WTC11 (cell line): ENCODE measurements at regions not wholly inside any gene's neighbourhood (a gene's known extent, or its start where the extent isn't known, plus 50 kb on each side); places are given as distances from the start of the nearest gene placed in this dataset.

Source experiments
- ATAC-seq: fragments of 200-7000 bp; cut with Tn5 transposase; 2 replicates; pipeline ENCODE4 v1.10.0; 2021; ENCODE audit warnings: mild to moderate bottlenecking, moderate library complexity
- CTCF ChIA-PET: fragments of 300-600 bp; sonication (Branson Sonifier 250); formaldehyde crosslinking; loops from one replicate; lab custom pipeline; 2021; ENCODE audit warnings: antibody characterized with exemption; lab: Charles Lee
- POLR2A ChIA-PET: fragments of 350-600 bp; sonication (Branson Sonifier 250); formaldehyde crosslinking; loops from one replicate; lab custom pipeline; 2021; ENCODE audit warnings: antibody characterized with exemption; lab: Charles Lee
- DNase-seq: peaks from one replicate; pipeline ENCODE4 v3.0.0; 2021; ENCODE audit warnings: low spot score
- H3K27ac Mint-ChIP-seq: 2 replicates; pipeline ENCODE4 v1.8.0; 2021; ENCODE audit warnings: mixed read lengths
- H3K27me3 Mint-ChIP-seq: 2 replicates; pipeline ENCODE4 v1.8.0; 2021; ENCODE audit warnings: low read depth, mild to moderate bottlenecking, moderate library complexity, mixed read lengths
- H3K36me3 Mint-ChIP-seq: 2 replicates; pipeline ENCODE4 v1.8.0; 2021; ENCODE audit warnings: mixed read lengths
- H3K4me1 Mint-ChIP-seq: 2 replicates; pipeline ENCODE4 v1.8.0; 2022; ENCODE audit warnings: mixed read lengths
- H3K4me3 Mint-ChIP-seq: 2 replicates; pipeline ENCODE4 v1.8.0; 2021; ENCODE audit warnings: mild to moderate bottlenecking, moderate library complexity, mixed read lengths
- H3K9me3 Mint-ChIP-seq: 2 replicates; pipeline ENCODE4 v1.8.0; 2021; ENCODE audit warnings: mixed read lengths
- E2F5 ChIP-seq: sonication (generic); formaldehyde crosslinking; IDR thresholded peaks from 2 replicates; pipeline ENCODE4 v1.8.1; 2022; ENCODE audit warnings: mild to moderate bottlenecking, moderate library complexity, missing genetic modification reagents
- ELF4 ChIP-seq: sonication (generic); formaldehyde crosslinking; IDR thresholded peaks from 2 replicates; pipeline ENCODE4 v1.8.1; 2022; ENCODE audit warnings: low read depth, mild to moderate bottlenecking, moderate library complexity, missing genetic modification reagents
- ESRRA ChIP-seq: sonication (generic); formaldehyde crosslinking; IDR thresholded peaks from 2 replicates; pipeline ENCODE4 v1.8.1; 2022; ENCODE audit warnings: mild to moderate bottlenecking, missing genetic modification reagents, borderline replicate concordance
- HMGXB4 ChIP-seq: sonication (generic); formaldehyde crosslinking; IDR thresholded peaks from 2 replicates; pipeline ENCODE4 v1.8.1; 2023; ENCODE audit warnings: mild to moderate bottlenecking, moderate library complexity, missing genetic modification reagents
- IRF1 ChIP-seq: sonication (generic); formaldehyde crosslinking; IDR thresholded peaks from 2 replicates; pipeline ENCODE4 v1.8.0; 2023; ENCODE audit warnings: missing genetic modification reagents
- IRF2 ChIP-seq: sonication (generic); formaldehyde crosslinking; IDR thresholded peaks from 2 replicates; pipeline ENCODE4 v1.8.0; 2022; ENCODE audit warnings: low read depth, missing genetic modification reagents, borderline replicate concordance
- JAZF1 ChIP-seq: fragments of 250-450 bp; sonication (Bioruptor Pico); IDR thresholded peaks from 2 replicates; pipeline ENCODE4 v1.9.0; 2021; ENCODE audit warnings: moderate library complexity, mild to moderate bottlenecking, inconsistent platforms
- MLX ChIP-seq: sonication (generic); formaldehyde crosslinking; IDR thresholded peaks from 2 replicates; pipeline ENCODE4 v1.8.1; 2023; ENCODE audit warnings: mild to moderate bottlenecking, missing genetic modification reagents, moderate library complexity
- OVOL2 ChIP-seq: fragments of 250-450 bp; sonication (Bioruptor Pico); IDR thresholded peaks from 2 replicates; pipeline ENCODE4 v1.9.0; 2021; ENCODE audit warnings: mild to moderate bottlenecking, borderline replicate concordance
- PREB ChIP-seq: sonication (generic); formaldehyde crosslinking; IDR thresholded peaks from 2 replicates; pipeline ENCODE4 v1.8.1; 2022; ENCODE audit warnings: mild to moderate bottlenecking, missing genetic modification reagents, moderate library complexity, borderline replicate concordance
- PRRX2 ChIP-seq: fragments of 250-450 bp; sonication (Bioruptor Pico); IDR thresholded peaks from 2 replicates; pipeline ENCODE4 v1.8.0; 2021; ENCODE audit warnings: mild to moderate bottlenecking
- SMAD3 ChIP-seq: sonication (generic); formaldehyde crosslinking; IDR thresholded peaks from 2 replicates; pipeline ENCODE4 v1.8.0; 2022; ENCODE audit warnings: missing genetic modification reagents, mild to moderate bottlenecking, borderline replicate concordance
- ZNF219 ChIP-seq: sonication (generic); formaldehyde crosslinking; IDR thresholded peaks from 2 replicates; pipeline ENCODE4 v1.8.0; 2023; ENCODE audit warnings: missing genetic modification reagents, mild to moderate bottlenecking, borderline replicate concordance
- ZNF317 ChIP-seq: sonication (generic); formaldehyde crosslinking; IDR thresholded peaks from 2 replicates; pipeline ENCODE4 v1.8.1; 2023; ENCODE audit warnings: low read depth, mild to moderate bottlenecking, moderate library complexity, missing genetic modification reagents, borderline replicate concordance
- ZNF425 ChIP-seq: fragments of 250-450 bp; sonication (Bioruptor Pico); conservative IDR thresholded peaks from 2 replicates; pipeline ENCODE4 v1.9.0; 2021; ENCODE audit warnings: mild to moderate bottlenecking
- ZNF512 ChIP-seq: sonication (generic); formaldehyde crosslinking; IDR thresholded peaks from 2 replicates; pipeline ENCODE4 v1.8.1; 2022; ENCODE audit warnings: missing genetic modification reagents, borderline replicate concordance
- TF ChIP-seq, protein P1 (sequence below): fragments of 200-600 bp; IDR thresholded peaks from 2 replicates; pipeline ENCODE4 v1.8.0; 2022; ENCODE audit warnings: antibody characterized with exemption
- TF ChIP-seq, protein P2 (sequence below): sonication (generic); formaldehyde crosslinking; IDR thresholded peaks from 2 replicates; pipeline ENCODE4 v1.8.0; 2023; ENCODE audit warnings: mild to moderate bottlenecking, missing genetic modification reagents

- no peak for TF ChIP-seq IRF1 (CRISPR knock-in tag)
Observed at GRCh38 chr17:69860142-69860680, 214.8 kb upstream of the KCNJ16 start (continued).

DNA sequence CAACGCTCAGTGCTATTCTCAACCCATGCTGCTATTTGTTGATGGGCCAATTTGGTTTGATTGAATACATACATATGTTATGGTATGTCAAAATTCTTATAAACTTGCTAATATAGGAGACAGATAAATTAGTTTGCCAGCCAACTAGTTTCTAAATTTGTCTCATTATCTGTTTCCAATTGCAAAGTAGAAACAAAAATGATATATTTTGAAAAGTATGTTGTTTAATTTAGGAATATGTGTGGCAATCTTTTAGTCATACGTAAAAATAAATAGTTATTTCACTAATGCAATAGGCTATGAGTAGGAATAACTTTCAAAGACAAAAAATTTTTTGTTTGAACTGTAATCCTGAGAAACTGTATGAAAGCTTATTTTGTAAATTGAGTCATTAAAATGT is 210.6 kb upstream of the KCNJ16 start:
- ChIA-PET CTCF (no interaction called here), POLR2A (no interaction called here)
- Mint-ChIP-seq H3K4me1 (peaks cover 2% of the 10 kb centered on the region; the same call in 1 of the 2 replicates), H3K36me3 (no peaks in the 10 kb centered on the region), H3K4me3 (no peak overlapping the region), H3K27me3 (no peaks in the 10 kb centered on the region), H3K27ac (no peak overlapping the region), H3K9me3 (peaks cover 10% of the 10 kb centered on the region; the same call in 1 of the 2 replicates)
- TF ChIP-seq ZNF425 (CRISPR knock-in tag) (no peak), OVOL2 (no peak), ESRRA (CRISPR knock-in tag) (no peak), SMAD3 (CRISPR knock-in tag) (no peak), ELF4 (no peak), E2F5 (CRISPR knock-in tag) (no peak), MLX (CRISPR knock-in tag) (no peak), JAZF1 (CRISPR knock-in tag) (no peak), ZNF317 (CRISPR knock-in tag) (no peak), IRF2 (no peak), PRRX2 (CRISPR knock-in tag) (no peak), PREB (CRISPR knock-in tag) (no peak), ZNF219 (CRISPR knock-in tag) (no peak), HMGXB4 (CRISPR knock-in tag) (no peak), ZNF512 (no peak), IRF1 (CRISPR knock-in tag) (no peak)
- TF ChIP-seq, protein P1, sequence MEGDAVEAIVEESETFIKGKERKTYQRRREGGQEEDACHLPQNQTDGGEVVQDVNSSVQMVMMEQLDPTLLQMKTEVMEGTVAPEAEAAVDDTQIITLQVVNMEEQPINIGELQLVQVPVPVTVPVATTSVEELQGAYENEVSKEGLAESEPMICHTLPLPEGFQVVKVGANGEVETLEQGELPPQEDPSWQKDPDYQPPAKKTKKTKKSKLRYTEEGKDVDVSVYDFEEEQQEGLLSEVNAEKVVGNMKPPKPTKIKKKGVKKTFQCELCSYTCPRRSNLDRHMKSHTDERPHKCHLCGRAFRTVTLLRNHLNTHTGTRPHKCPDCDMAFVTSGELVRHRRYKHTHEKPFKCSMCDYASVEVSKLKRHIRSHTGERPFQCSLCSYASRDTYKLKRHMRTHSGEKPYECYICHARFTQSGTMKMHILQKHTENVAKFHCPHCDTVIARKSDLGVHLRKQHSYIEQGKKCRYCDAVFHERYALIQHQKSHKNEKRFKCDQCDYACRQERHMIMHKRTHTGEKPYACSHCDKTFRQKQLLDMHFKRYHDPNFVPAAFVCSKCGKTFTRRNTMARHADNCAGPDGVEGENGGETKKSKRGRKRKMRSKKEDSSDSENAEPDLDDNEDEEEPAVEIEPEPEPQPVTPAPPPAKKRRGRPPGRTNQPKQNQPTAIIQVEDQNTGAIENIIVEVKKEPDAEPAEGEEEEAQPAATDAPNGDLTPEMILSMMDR, result no peak
- TF ChIP-seq, protein P2, sequence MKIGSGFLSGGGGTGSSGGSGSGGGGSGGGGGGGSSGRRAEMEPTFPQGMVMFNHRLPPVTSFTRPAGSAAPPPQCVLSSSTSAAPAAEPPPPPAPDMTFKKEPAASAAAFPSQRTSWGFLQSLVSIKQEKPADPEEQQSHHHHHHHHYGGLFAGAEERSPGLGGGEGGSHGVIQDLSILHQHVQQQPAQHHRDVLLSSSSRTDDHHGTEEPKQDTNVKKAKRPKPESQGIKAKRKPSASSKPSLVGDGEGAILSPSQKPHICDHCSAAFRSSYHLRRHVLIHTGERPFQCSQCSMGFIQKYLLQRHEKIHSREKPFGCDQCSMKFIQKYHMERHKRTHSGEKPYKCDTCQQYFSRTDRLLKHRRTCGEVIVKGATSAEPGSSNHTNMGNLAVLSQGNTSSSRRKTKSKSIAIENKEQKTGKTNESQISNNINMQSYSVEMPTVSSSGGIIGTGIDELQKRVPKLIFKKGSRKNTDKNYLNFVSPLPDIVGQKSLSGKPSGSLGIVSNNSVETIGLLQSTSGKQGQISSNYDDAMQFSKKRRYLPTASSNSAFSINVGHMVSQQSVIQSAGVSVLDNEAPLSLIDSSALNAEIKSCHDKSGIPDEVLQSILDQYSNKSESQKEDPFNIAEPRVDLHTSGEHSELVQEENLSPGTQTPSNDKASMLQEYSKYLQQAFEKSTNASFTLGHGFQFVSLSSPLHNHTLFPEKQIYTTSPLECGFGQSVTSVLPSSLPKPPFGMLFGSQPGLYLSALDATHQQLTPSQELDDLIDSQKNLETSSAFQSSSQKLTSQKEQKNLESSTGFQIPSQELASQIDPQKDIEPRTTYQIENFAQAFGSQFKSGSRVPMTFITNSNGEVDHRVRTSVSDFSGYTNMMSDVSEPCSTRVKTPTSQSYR (CRISPR knock-in tag), result no peak
- DNase-seq (no peak), ATAC-seq (no peak)
